NCI-H2107 treated with DMSO at 0.1 percent for 48 hours (cell line): ENCODE measurements at regions not wholly inside any gene's neighbourhood (a gene's known extent, or its start where the extent isn't known, plus 50 kb on each side); places are given as distances from the start of the nearest gene placed in this dataset.

Source experiments
- DNase-seq: peaks from one replicate; lab custom pipeline; 2025; ENCODE audit not compliant: unreplicated experiment; lab: John Stamatoyannopoulos, UW

DNA sequence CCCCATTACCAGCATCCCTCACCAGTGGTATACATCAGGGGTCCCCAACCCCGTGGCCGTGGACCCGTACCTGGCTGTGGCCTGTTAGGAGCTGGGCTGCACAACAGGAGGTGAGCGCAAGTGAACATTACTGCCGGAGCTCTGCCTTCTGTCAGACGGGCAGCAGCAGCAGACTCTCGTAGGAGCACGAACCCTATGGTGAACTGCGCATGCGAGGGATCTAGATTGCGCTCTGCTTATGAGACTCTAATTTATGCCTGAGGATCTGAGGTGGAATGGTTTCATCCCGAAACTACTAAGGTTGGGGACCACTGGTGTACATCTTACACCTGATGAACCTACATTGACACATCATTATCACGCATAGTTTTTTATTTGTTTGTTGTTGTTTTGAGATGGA, 52.8 kb upstream of the DHX15 start:
- DNase-seq, result no peak

DNA sequence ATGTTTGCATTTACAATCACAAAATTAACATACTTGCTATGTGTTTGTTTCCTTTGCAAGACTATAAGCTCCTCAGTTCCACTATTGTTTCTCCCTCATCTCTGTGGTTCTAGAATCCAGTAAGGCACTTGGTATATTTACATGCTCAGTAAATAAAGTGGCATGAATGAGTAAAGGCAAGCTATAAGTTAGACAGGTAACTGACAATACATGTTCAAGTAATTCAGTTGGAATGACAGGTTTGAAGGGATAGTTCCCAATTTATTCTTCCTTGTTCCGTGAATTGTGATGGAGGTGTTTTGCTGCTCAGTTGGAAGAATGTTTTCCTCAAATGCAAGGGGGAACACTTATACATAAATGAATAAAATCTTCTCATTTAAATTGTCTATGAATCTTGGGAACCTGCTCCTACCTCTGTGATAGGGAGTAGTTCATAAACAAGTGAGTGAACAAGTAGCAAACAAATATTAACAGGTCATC, 54.1 kb upstream of the DHX15 start:
- DNase-seq, result no peak

DNA sequence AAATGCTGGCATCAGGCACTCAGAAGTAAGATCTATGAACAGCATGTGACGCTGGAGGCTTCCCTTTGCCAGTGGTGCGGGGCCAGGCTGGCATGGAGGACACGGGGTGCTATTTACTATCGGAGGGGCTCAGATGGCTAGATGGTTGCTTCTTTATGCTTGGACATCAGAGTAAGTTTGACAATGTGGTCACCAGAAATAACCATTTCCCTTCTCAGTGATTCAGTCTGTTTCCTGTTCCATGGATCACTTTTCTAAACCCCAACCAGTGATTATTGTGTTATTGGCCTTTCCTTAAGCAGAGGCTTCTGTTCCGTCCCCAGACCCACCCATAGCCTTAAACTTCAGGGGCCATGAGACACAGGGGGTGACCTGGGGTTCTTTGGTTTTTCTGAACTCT, 55.4 kb upstream of the DHX15 start:
- DNase-seq, result no peak

DNA sequence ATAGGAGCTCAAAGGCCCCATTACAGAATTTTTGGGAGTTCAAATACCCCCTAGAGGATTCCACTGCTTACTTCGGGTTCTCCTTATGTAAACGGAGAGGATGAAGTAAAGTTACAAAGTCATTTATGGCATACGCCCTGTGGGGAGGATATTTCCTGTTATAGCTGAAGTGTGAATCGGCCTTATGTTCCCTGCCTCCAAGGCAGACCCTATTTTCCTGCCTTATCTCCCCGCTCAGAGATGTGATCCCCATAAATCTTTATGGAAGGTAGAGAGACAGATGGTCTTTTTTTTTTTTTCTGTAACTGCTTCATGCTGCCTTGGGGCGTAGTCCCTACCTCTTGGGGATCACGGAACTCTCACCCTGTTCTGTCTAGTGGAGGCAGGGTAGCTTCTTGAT, 56.0 kb upstream of the DHX15 start:
- DNase-seq, result no peak

DNA sequence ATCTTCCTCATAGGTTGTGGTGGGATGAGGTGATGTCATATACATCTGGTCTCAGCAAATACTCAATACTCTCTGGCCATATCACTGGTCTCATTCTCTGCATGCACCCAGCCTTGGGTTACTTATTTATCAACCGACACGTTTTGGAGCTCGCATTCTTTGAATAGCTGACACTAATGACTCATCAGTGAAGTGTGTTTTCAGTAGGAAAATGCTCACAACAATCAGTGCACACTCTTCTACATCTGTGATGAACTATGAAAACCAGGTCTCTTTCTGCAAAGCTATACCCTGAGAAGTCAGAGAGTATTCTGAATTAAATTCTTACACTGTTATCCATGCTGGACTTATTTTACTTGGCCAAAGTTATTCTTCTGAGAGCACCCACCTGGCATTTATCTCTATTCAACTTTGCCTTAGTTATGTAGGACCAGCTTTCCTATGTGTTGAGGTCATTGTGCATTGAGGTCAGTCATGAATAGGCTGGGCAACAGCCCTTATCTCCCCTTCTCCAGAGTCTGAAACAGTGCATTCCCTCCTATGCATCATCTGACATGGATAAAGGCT, 58.7 kb upstream of the DHX15 start:
- DNase-seq, result no peak

DNA sequence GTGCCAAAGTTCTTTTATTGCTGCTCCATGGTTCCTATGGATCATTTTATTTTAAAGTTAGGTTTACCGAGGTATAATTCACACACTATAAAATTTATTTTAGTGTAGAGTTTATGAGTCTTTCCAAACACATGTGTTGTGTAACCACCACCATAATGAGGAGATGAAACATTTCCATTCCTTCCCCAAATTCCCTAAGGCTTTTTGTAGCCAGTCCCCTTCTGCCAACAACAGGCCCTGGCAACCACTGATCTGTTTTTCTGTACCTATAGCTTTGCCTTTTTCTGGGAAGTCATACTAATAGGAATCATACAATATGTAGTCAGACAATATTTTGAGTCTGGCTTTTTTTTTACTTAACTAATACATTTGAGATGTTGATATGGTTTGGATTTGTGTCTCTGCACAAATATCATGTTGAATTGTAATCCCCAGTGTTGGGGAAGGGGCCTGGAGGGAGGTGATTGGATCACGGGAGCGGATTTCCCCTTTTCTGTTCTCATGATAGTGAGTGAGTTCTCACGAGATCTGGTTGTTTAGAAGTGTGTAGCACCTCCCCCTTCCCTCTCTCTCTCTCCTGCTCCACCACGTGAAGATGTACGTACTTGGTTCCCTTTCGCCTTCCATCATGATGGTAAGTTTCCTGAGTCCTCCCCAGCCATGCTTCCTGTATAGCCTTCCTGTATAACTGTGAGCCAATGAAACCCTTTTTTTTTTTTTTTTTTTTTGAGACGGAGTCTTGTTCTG, 59.6 kb upstream of the DHX15 start:
- DNase-seq, result no peak

DNA sequence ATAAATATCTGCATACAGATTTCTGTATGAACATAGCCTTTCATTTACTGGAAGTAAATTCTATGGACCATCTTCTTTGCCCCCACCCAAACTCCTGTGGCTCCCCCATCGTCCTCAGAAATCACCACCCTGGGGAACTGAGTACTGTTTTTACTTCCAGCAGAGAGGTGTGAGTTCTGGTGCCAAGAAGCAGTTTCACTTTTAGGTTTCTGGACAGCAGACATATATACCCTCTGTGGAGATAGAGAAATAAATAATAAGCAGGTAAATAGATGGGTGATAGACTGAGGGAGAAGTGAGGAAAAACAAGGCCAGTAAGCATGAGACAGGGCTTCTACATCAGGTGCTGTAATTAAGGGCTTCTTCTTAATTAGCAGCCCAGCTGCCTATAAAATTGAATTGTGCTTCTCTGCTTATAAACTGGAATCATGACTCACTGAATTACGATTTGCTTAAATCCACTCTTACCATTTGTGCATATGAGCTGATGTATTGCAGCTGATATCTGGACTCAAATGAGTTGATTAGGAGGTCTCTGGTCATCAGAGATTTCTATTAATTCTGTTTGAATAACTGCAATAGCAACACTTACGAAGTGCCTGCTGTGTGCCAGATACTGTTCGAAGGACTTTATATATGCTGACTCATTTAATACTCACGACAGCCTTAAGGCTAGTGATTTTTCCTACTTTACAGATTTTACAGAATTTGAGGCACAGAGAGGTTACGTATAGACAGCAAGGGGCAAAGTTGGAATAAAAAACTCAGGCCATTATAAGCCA, 60.8 kb upstream of the DHX15 start:
- no peak for DNase-seq

DNA sequence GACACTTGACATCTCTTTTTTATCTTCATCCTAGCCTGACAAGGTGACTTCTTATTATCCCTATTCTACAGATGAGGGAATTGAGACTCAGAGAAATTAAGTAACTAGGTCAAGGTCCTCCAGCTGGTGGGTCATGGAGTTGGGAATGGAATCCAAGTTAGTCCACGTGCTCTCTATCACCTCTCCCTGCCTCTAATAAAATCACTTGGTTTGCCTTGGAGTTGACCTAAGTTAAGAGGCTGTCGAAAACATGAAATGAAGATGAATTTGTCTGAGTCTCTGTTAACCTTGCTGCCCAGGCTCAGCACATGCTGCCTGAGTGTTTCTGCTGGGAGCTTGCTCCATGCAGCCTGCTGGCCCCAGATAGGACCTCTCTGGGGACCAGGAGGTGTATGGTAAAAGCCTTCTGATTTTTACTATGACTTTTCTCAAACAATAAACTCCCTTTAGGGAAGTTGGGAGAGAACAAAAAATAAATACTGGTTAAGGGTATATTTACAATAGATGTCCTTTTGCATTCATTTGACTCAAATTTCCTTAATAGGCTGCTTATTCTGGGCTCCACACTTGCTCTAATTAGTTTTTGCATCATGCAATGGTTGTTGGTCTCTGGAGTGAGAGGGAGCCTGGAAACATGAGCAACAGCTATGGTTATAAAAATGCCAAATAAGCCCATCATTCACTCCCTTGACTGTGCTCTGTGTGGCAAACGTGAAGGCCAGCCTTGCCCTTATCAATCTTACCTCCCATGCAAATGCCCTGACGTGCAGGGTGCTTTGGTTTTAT, 61.6 kb upstream of the DHX15 start:
- no peak for DNase-seq

DNA sequence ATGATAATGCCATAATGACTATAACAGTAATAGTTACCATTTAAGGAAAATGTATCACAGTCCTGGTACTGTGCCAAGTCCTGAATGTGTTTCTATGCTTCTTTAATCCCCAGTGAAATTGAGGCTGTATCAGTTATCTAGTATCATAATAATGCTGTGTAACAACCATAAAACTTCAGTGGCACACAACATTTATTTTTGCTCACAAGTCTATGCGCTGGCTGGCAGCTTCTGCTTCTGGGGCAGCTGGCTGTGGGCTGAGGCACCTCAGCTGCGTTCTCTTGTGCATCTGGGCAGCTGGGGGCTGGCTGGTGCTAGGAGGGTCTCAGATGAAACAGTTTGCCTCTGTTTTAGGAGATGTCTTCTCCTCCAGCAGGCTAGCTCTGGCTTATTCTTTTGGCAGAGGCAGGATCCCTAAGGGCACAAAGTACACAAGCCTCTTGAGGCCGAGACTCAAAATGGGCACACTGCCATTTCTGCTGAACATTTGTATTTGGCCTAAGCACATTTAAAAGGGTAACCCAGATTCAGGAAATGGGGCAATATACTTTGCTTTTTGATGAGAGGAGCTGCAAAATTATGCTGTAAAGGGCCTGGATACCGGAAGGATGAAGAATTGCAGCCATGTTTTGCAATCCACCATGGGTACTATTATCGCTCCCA, 62.6 kb upstream of the DHX15 start:
- no peak for DNase-seq

DNA sequence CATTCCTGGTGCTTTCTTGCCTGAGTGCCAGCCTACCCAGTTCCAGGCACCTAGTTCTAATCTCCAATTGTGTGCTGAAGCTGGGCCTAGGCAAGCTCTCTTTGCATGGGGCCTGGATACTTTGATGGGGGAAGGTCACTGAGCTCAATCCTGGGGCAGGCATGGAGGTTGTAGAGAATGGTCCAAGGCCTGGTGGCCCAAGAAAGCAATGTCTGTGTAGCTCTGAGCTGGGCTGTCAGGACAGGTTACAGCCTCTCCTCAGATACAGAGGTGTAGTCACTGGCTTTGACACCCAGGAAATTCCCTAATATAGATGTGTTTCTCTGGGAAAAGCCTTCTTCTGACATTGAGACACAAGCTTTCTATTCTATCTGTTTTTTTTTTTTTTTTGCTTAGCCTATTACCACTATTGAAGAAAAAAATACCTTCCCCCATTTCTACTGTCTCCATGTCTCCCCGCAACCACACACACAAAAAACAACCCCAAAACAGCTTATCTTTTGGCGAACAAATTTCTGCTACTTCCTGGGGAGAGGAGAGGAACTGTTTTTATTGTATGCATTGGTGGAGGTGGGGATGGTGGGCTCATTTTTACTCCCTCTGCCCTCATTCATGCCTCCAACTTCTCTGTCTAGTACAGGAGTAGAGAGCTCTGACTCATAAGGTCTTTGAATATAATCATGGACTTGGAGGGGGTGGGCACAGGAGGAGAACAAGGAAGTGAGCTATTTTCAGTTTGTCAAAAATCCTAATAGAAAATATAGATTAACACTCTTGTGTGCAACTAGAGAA, 66.7 kb upstream of the DHX15 start:
- DNase-seq, result no peak

DNA sequence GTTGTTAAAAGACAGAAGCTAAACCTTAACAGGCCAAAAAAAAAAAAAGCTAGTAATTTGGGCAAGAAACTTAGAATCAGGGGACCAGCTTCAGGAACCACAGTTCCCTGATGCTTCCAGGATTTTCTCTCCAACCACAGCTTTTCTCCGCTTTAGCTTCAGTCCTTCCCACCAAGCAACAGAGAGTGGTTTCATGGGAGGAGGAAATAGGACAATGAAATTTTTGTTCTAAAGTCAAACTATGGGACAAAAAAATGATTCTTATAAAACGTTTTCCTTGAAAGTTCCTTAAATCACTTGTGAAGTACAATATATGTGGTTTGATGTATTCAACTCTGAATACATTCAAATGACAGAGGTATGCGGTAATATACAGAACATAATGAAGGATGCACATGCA, 71.0 kb upstream of the DHX15 start:
- no peak for DNase-seq

DNA sequence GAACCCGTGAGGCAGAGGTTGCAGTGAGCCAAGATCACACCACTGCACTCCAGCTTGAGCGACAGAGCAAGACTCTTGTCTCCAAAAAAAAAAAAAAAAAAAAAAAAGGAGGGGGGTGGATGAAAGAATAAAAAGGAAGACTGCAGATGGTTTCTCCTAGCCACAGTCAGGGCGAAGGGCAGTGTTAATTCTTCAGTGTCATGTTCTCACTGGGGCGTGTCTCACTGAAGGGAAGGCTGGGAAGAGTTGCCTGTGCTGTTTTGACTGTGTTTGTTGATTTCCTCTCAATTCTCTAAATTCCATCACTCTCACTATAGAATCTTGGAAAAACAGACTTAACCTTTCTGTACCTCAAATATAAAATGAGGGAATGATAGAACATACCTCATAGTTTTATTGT, 71.6 kb upstream of the DHX15 start:
- no peak for DNase-seq

DNA sequence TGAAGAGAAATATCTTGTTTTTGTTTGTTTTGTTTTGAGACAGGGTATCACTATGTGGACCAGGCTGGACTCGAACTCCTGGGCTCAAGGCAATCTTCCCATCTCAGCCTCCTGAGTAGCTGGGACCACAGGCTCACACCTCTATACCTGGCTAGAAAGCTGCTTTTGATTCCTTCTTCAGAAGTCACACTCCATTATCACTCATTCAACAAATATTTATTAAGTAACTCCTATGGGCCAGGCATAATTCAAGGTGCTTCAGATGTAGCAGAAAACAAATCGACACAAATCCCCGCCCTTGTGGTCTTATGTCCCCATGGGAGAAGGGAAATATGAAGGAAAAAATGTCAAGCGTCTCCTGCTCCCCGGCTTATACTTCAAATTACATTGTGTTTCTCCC, 72.6 kb upstream of the DHX15 start:
- no peak for DNase-seq

DNA sequence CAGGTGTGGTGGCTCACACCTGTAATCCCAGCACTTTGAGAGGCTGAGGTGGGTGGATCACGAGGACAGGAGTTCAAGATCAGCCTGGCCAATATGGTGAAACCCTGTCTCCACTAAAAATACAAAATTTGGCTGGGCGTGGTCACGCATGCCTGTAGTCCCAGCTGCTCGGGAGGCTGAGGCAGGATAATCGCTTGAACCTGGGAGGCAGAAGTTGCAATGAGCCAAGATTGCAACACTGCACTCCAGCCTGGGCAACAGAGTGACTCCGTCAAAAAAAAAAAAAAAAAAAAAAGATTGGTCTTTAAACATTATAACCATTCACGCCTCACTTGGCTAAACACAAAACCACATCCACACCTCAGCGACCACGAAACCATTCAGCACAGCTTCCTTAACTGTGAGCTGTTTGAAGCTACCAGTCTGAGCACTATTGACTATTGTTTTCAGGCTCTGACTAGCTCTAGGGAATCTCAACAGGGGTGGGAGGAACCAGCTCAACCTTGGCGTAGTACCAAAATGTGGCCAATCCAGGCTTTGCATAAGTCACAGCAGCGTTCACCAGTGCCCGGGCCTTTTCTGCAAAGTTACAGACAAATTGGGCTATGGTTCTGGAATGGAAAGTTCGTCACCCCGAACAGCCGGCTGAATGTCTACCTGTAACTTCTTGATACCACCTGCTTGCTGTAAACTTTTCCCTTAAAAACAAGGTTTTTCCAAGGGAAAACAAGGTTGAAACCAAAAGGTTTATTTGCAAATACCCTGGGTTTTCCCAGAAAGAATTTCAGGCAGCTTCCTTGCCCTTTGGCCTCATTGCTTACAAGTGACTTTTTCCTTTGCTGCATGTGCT, 73.6 kb upstream of the DHX15 start:
- peak; percentile 80 for DNase-seq

DNA sequence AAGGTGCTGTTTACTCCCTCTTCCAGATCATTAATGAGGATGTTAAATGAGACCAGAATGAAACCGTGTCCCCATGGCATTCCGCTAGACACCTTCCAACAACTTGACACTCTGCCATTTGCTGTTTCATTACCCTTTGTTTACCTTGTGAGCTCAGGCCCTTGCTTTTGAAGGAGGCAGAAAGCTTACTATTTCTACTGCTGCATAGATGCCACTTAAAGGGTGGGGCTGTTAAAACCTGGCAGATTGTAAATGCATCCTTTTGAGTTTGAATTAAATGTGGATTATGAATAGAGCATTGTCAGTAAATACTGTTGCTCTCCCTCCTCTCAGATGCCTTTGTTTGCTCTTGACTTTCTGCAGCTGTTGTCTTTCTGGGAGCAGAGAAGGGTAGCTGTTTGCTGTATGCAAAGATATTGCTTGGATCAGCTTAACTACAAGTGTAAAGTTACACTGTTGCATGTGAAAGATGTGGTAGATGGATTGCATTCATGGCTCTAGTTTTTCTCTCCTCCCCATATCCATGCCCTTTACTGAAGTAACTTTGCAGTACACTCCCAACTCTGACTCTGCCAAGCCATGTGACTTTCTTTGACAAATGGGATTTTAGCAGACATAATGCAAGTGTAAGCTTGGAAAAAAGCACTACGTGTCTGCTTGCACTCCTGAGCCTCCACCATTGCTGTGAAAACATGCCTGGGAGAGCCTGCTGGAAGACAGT, 75.0 kb upstream of the DHX15 start:
- DNase-seq, result peak; percentile 17

DNA sequence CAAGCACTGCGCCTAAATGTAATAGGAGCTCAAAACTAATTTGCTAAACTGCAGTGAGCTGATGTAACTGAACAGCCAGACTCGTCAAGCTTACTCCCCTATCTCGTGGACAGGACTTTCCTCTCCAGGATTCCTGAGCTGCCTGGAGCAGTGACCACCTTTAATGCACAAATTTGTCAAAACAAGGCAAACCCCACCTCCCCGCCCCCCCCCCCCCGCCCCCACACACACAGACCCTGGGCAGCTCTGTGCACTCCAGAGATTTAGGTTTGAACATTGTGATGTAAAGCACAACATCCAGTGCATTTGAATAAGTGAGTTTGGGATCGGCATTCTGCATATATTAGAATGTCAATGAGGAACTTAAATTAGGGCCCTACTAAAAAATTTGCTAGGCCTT, 77.7 kb upstream of the DHX15 start:
- DNase-seq, result no peak

DNA sequence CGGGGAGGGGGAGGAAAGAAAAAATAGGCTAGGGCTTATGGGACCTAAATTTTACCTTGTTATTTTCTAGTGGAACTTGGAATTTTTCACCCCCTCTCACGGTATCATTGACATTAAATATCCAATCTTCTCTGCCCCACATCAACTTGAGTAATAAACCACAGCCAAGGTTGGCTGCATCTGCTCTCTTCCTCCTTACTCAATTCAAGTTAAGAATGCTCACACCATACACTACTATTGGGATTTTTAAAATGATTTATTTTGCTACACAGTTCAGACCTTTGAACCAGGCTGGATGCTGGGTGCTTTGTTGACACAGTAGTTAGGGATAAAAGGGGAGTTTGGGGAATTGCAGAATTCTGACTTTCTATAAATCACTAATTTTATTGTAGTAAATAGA, 78.2 kb upstream of the DHX15 start:
- DNase-seq, result no peak

DNA sequence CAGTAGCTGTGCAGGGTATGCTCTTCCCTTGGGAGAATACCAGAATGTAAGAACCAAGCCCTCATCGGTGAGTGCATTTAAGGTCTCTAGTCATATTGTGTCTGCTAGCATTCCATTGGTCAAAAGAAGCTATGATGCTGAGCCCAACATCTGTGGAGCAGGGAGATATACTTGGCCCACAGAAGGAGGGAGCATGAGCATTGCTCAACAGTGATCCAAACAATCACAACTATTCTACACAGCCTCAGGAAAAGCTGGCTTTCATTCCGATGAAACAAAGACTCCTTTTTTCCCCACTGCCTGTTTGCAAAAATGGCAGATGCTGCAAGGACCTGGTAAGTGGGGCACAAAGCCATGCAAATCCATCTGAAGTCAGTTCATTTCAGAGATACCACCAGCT, 80.6 kb upstream of the DHX15 start:
- DNase-seq, result no peak

DNA sequence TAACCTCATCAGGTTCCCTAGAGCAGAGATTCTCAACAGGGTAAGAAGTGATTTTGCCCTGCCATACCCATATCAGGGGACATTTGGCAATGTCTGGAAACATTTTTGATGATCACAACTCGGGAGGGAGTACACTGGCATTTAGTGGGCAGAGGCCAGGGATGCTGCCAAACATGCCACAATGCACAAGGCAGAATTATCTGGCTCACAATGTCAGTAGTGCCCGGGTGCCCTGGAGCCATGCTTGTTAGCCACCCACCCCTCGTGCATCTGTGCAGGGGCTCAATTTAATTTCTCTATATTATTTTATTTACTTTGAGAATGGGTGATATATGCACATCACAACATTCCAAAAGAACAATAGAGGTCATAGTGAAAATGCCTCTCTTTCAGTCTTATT, 82.0 kb upstream of the DHX15 start:
- DNase-seq, result no peak
